ENCODE measurements at regions not wholly inside any gene's neighbourhood (a gene's known extent, or its start where the extent isn't known, plus 50 kb on each side); places are given as distances from the start of the nearest gene placed in this dataset.

- DNase-seq = no peak
Measured at GRCh38 chr12:24255920-24256665, 306.6 kb upstream of the SOX5 start.

- no peak for DNase-seq
Measured at GRCh38 chr12:24252602-24253001, 303.1 kb upstream of the SOX5 start.

DNA sequence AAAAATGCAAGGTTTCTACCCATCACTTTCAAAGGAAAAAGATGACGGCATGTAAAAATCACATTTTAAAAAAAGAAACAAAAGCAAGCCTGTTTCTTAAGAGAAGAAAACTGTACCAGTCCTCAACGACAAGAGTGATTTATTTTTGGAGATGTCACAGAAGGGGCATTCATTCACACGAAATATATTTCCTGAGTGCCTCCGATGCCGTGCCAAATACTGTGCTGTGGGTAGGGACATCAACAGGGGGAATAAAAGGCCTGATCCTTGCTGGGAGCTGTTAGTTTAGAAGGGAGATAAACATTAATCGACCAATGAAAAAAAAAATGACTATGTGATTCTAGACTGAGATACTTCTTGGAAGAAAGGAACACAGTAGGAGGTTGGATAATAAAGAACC is 297.5 kb upstream of the SOX5 start:
- no peak for DNase-seq

DNA sequence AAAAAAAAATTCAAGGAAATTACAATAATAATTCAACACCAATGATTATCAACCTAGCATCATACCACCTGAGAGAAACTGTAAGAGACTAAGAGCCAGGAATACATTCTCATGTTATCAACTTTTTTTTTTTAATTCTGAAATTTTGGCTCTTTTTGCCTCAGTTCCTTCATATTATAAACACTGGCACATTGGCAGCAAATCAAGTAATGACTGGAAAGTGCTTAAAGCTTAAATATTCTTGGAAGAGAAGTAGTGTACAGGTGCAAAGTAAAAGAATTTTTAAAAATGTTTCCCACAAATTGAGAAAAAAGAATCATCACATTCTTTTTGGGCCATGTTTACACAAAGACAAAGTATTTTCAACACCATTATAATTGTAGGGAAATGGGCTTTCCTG is 296.9 kb upstream of the SOX5 start:
- DNase-seq = no peak

- DNase-seq = no peak
Measured at GRCh38 chr12:24244801-24245200, 295.3 kb upstream of the SOX5 start.

DNA sequence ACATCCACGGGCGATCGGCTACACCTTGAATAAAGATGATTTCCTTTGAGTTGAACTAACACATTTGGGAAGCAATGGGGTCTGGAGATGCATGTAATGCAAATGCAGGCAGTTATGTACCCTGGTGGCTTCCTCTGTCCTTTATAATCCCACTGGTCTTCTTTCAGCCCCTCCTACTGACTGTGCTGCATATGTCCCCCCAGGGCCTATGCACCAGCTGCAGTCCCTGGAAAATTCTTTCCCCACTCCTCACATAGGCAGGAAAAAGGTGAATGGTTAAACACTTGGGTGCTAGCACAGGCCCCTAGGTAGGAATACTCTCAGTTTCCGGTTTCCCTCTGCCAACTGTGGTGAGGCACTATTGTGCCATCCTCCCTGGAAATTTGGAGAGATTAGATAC is 294.8 kb upstream of the SOX5 start:
- no peak for DNase-seq

DNA sequence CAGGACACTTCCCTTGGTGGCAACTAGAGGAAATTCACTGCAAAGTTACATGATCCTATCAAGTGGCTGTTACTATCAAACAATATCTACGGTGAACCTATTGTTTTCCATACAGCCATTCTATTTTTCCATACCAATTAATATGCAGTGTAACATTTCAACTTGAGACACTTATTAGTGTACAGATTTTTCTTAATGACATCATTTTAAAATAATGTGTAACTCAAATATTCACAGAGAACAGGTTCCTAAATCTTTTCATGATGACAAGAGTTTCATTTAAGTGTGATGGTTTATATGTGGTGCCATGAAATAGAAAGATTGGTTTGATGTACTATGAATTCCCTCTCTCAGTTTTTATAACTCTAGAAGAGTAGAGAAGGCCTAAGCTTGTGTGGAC is 291.2 kb upstream of the SOX5 start:
- no peak for DNase-seq

DNA sequence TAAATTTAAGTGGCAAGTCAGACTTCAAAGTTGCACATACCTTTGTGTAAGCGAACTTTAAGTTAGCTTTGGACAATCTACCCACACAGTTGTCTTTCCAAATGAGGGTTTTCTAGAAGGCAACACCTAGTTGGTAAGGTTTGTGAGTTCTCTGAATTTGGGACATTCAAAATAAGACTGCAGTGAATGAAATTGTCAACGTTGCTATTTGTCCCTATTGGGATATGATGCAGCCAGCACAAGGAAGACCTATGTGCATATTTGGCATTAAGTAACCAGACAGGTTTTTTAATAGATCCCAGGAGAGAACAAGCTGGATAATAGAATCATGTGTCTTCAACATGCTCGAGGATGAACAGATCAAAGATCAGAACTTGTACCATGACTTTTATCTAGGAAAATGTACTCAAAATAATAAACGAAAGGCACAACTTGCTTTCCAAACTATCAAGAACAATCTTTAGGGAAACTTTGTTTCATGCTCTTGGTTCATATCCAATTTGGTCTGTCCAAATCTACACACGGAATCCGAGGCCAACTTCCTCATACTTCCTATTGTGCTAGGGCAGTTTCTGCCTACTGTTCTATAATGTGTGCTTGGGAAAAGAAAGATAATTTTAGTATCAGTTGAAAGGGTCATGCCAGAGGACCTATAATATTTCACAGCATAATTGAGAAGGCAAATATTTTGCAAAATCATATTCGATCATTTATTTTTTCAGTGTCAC is 284.2 kb upstream of the SOX5 start:
- no peak for DNase-seq

GRCh38 chr12:24232531-24232930 is 283.1 kb upstream of the SOX5 start:
- DNase-seq = no peak

- no peak for DNase-seq
Measured at GRCh38 chr12:24231298-24231697, 281.8 kb upstream of the SOX5 start.

- DNase-seq = no peak
Measured at GRCh38 chr12:24230061-24230701, 280.7 kb upstream of the SOX5 start.

GRCh38 chr12:24229031-24229700 is 279.7 kb upstream of the SOX5 start:
- DNase-seq = no peak

GRCh38 chr12:24228371-24228770 is 278.9 kb upstream of the SOX5 start:
- no peak for DNase-seq

DNA sequence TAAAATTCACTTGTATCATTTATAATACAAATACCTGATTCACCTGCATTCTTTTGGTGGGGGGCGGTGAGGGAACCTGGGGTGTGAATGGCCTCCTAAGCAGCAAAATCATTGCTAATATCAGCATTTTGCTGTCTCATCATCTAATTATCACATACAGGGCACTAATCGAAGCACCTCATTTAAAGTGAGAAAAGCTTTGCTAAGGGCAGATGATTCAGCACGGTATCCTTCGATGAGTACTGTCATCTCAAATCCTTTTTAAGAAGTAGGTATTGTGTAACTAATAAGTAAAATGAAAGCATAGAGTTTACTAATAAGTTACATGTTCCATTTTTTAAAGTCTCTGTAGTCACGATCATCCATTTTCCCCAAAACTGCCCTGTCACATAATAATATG is 278.1 kb upstream of the SOX5 start:
- no peak for DNase-seq

GRCh38 chr12:24226745-24227350 is 277.4 kb upstream of the SOX5 start:
- no peak for DNase-seq

GRCh38 chr12:24224401-24224800 is 274.9 kb upstream of the SOX5 start:
- no peak for DNase-seq

GRCh38 chr12:24223926-24224325 is 274.5 kb upstream of the SOX5 start:
- DNase-seq = no peak

- DNase-seq = no peak
Measured at GRCh38 chr12:24222968-24223367, 273.5 kb upstream of the SOX5 start.

- no peak for DNase-seq
Measured at GRCh38 chr12:24212496-24212895, 263.0 kb upstream of the SOX5 start.

DNA sequence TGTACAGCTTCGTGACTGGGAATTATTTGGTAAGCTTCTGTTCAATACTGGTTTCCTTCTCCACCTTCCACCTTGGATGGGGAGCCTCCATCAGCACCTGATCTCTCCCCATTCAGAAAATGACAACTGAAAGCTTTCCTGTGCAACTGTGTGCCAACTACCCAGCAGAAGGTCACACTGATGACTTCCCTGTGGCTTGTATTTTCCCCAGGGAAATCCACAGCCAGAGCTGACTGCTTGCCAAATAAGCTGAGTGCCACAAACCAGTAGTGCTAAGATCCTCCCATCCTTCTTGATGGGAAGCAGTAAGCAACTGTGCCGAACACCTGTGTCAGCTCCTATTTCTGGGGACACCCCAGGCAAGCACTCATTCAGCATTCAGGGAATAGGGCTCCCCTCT is 257.2 kb upstream of the SOX5 start:
- no peak for DNase-seq

DNA sequence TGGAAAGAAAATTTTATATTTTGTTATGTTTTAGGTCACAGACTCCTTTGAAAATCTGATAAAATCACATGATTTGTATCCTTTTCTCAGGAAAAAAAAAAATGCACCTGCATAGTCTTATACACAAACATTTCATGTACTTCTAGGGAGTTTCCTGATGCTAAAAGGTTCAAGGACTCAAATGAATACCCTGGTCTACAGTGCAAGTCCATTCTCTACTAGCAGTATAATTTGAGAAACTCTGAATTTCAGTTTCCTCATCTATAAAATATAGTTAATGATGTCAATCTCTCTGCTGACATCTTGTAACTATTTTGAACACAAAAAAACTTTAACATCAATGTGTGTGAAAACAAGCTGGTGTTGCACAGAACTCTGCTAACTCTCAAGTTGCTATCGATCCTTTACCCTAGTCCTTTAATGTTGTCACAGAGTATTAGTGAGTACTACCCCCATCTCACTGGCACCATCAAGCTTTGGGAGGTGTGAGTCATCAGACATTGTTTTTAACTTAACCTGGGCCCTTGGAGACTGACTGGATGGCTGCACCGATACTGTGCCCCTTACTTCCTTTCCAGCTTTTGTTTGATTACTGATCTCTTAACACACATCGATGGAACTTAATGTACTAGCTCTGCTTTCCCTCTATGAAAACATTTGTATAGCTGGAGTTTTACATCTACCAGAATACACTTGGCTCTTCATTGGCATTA is 251.9 kb upstream of the SOX5 start:
- no peak for DNase-seq

- DNase-seq = no peak
Measured at GRCh38 chr12:24200010-24200409, 250.5 kb upstream of the SOX5 start.

Data from activated CD8-positive, alpha-beta memory T cell treated with anti-CD3 and anti-CD28 coated beads, Interleukin-2, amount 50 U/mL, for 48 hours (primary cell).